H9 (cell line): ENCODE measurements at regions not wholly inside any gene's neighbourhood (a gene's known extent, or its start where the extent isn't known, plus 50 kb on each side); places are given as distances from the start of the nearest gene placed in this dataset.

Source experiments
- DNase-seq: peaks from one replicate; pipeline ENCODE4 v3.0.0-alpha.2; 2017
- H2AFZ ChIP-seq: one replicate; pipeline ENCODE4 v1.6.1; 2013; ENCODE audit warnings: mild to moderate bottlenecking, low read length, control low read depth, moderate library complexity
- H2AK5ac ChIP-seq: 2 replicates; pipeline ENCODE4 v1.6.1; 2013; ENCODE audit warnings: low read length, control low read depth, mixed read lengths; ENCODE audit not compliant: insufficient read length
- H2BK120ac ChIP-seq: one replicate; pipeline ENCODE4 v1.6.1; 2013; ENCODE audit warnings: low read depth, mild to moderate bottlenecking, low read length, control low read depth, inconsistent platforms; ENCODE audit not compliant: poor library complexity, severe bottlenecking
- H2BK12ac ChIP-seq: 2 replicates; pipeline ENCODE4 v1.6.1; 2013; ENCODE audit warnings: low read length, control low read depth, mixed read lengths, low read depth; ENCODE audit not compliant: insufficient read length
- H2BK15ac ChIP-seq: 2 replicates; pipeline ENCODE4 v1.6.1; 2013; ENCODE audit warnings: low read depth, low read length, control low read depth
- H2BK20ac ChIP-seq: one replicate; pipeline ENCODE4 v1.6.1; 2013; ENCODE audit warnings: low read depth, mild to moderate bottlenecking, low read length, control low read depth, inconsistent platforms; ENCODE audit not compliant: poor library complexity, severe bottlenecking
- H2BK5ac ChIP-seq: 2 replicates; pipeline ENCODE4 v1.6.1; 2013; ENCODE audit warnings: low read length, control low read depth, mixed read lengths; ENCODE audit not compliant: insufficient read length
- H3K14ac ChIP-seq: 2 replicates; pipeline ENCODE4 v1.6.1; 2013; ENCODE audit warnings: low read length, control low read depth; ENCODE audit not compliant: insufficient read depth
- H3K18ac ChIP-seq: 2 replicates; pipeline ENCODE4 v1.6.1; 2013; ENCODE audit warnings: low read depth, mild to moderate bottlenecking, mixed read lengths, low read length, control low read depth; ENCODE audit not compliant: insufficient read length
- H3K23ac ChIP-seq: 2 replicates; pipeline ENCODE4 v1.6.1; 2013; ENCODE audit warnings: low read length, control low read depth, mixed read lengths, low read depth; ENCODE audit not compliant: insufficient read length
- H3K23me2 ChIP-seq: 2 replicates; pipeline ENCODE4 v1.6.1; 2013; ENCODE audit warnings: low read depth, mild to moderate bottlenecking, mixed read lengths, low read length, control low read depth; ENCODE audit not compliant: insufficient read length, poor library complexity, severe bottlenecking
- H3K27ac ChIP-seq: 2 replicates; pipeline ENCODE4 v1.5.1; 2013; ENCODE audit warnings: low read length, control low read depth, mixed read lengths, low read depth; ENCODE audit not compliant: insufficient read length
- H3K27me3 ChIP-seq: 2 replicates; pipeline ENCODE4 v1.6.1; 2013; ENCODE audit warnings: low read length, control low read depth, inconsistent platforms; ENCODE audit not compliant: insufficient read depth
- H3K4ac ChIP-seq: 2 replicates; pipeline ENCODE4 v1.6.1; 2013; ENCODE audit warnings: low read depth, mild to moderate bottlenecking, control low read depth, inconsistent platforms, low read length, moderate library complexity
- H3K4me1 ChIP-seq: 2 replicates; pipeline ENCODE4 v1.6.1; 2013; ENCODE audit warnings: low read length, control low read depth, inconsistent platforms; ENCODE audit not compliant: insufficient read depth
- H3K4me2 ChIP-seq: 2 replicates; pipeline ENCODE4 v1.6.1; 2013; ENCODE audit warnings: low read length, control low read depth, mixed read lengths; ENCODE audit not compliant: insufficient read length, insufficient read depth
- H3K56ac ChIP-seq: 2 replicates; pipeline ENCODE4 v1.6.1; 2013; ENCODE audit warnings: low read depth, mild to moderate bottlenecking, mixed read lengths, low read length, control low read depth; ENCODE audit not compliant: insufficient read length
- H3K79me1 ChIP-seq: 2 replicates; pipeline ENCODE4 v1.6.1; 2013; ENCODE audit warnings: low read depth, mild to moderate bottlenecking, moderate library complexity, low read length, control low read depth, inconsistent platforms; ENCODE audit not compliant: insufficient read depth, poor library complexity, severe bottlenecking
- H3K79me2 ChIP-seq: 2 replicates; pipeline ENCODE4 v1.6.1; 2013; ENCODE audit warnings: low read length, control low read depth, inconsistent platforms; ENCODE audit not compliant: insufficient read depth
- H3K9ac ChIP-seq: 2 replicates; pipeline ENCODE4 v1.6.1; 2013; ENCODE audit warnings: low read length, control low read depth, mixed read lengths; ENCODE audit not compliant: insufficient read length; ENCODE audit errors: extremely low read depth
- H3K9me3 ChIP-seq: one replicate; pipeline ENCODE4 v1.6.1; 2013; ENCODE audit warnings: low read depth, low read length, inconsistent platforms; ENCODE audit not compliant: control insufficient read depth
- H3T11ph ChIP-seq: one replicate; pipeline ENCODE4 v1.6.1; 2013; ENCODE audit warnings: mild to moderate bottlenecking, low read length, control low read depth, inconsistent platforms
- H4K20me1 ChIP-seq: one replicate; pipeline ENCODE4 v1.6.1; 2013; ENCODE audit not compliant: control insufficient read depth, insufficient read length, insufficient read depth
- H4K5ac ChIP-seq: 2 replicates; pipeline ENCODE4 v1.6.1; 2013; ENCODE audit warnings: low read depth, mild to moderate bottlenecking, mixed read lengths, low read length, control low read depth; ENCODE audit not compliant: insufficient read length
- H4K8ac ChIP-seq: replicated peaks from 2 replicates; pipeline ENCODE4 v1.6.1; 2013; ENCODE audit warnings: low read length, control low read depth, mixed read lengths, low read depth; ENCODE audit not compliant: insufficient read length
- H4K91ac ChIP-seq: 2 replicates; pipeline ENCODE4 v1.6.1; 2013; ENCODE audit warnings: low read depth, mild to moderate bottlenecking, moderate library complexity, mixed read lengths, low read length, control low read depth; ENCODE audit not compliant: insufficient read length
- H3K27ac Mint-ChIP-seq, 3 experiments: 2 replicates in 2 of 3; 3 replicates in 1 of 3; pipeline ENCODE4 v1.8.0; 2020 to 2021; ENCODE audit warnings: mixed read lengths in 3 of 3, mild to moderate bottlenecking in 1 of 3, moderate library complexity in 1 of 3
- H3K27me3 Mint-ChIP-seq: 2 replicates; pipeline ENCODE4 v1.8.0; 2021; ENCODE audit warnings: low read depth, mild to moderate bottlenecking, moderate library complexity, mixed read lengths
- H3K36me3 Mint-ChIP-seq, 3 experiments: 2 replicates in 2 of 3; 3 replicates in 1 of 3; pipeline ENCODE4 v1.8.0; 2020 to 2021; ENCODE audit warnings: low read depth in 3 of 3, mixed read lengths in 3 of 3; ENCODE audit not compliant: insufficient read depth in 1 of 3
- H3K4me1 Mint-ChIP-seq, 2 experiments: 2 replicates each; pipeline ENCODE4 v1.8.0; 2020; ENCODE audit warnings: mixed read lengths in 2 of 2
- H3K4me3 Mint-ChIP-seq, 2 experiments: 2 replicates in 1 of 2; 3 replicates in 1 of 2; pipeline ENCODE4 v1.8.0; 2020 to 2021; ENCODE audit warnings: mild to moderate bottlenecking in 2 of 2, mixed read lengths in 2 of 2, moderate library complexity in 1 of 2
- H3K9me3 Mint-ChIP-seq, 2 experiments: 2 replicates in 1 of 2; 3 replicates in 1 of 2; pipeline ENCODE4 v1.8.0; 2020; ENCODE audit warnings: mild to moderate bottlenecking in 2 of 2, mixed read lengths in 2 of 2, moderate library complexity in 1 of 2
- WGBS: extraction: QIAGEN DNeasy Blood & Tissue Kit; methylation state at CpG from one replicate; pipeline ENCODE4 v1.1.7; 2013; ENCODE audit warnings: missing lambda C conversion rate, low lambda C conversion rate, mixed read lengths; ENCODE audit not compliant: insufficient read length; ENCODE audit errors: extremely low coverage; 5-methylcytosine and 5-hydroxymethylcytosine counted together
- TF ChIP-seq, protein P1 (sequence below): fragments of 200-600 bp; sonication (generic); conservative IDR thresholded peaks from 3 replicates; pipeline ENCODE4 v1.8.0; 2021; ENCODE audit warnings: antibody characterized with exemption, mild to moderate bottlenecking

DNA sequence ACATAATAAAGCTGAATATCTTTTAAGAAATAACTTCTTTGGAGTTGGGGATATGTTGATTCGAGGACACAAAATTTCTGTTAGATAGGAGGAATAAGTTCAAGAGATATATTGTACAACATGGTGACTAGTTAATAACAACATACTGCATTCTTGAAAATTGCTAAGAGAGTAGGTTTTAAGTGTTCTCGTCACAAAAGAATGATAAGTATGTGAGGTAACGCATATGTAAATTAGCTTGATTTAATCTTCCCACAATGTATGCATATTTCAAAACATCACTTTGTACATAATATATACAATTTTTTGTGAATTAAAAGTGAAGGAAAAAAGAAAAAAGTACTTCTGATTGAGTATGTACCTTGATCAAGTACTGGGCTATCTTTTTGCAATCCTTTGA, 428.0 kb upstream of the TRPC7 start:
- H4K20me1 ChIP-seq, result no peaks in the 10 kb centered on the region
- Mint-ChIP-seq H3K36me3 (peaks cover 6 to 13% (median 9%) of the 10 kb centered on the region in 3 experiments; a peak in 6 of 7 replicates), H3K9me3 (peaks cover 9 to 14% of the 10 kb centered on the region in 2 experiments), H3K27ac (no peak overlapping the region), H3K4me1 (peaks cover 3 to 8% of the 10 kb centered on the region in 2 experiments; a peak in 2 of 4 replicates), H3K4me3 (no peak overlapping the region), H3K27me3 (peaks cover 1% of the 10 kb centered on the region)
- no peaks in the 10 kb centered on the region for H3K9me3 ChIP-seq
- H3K14ac ChIP-seq, result no peak overlapping the region
- no peak overlapping the region for H4K91ac ChIP-seq
- H2BK15ac ChIP-seq, result no peak overlapping the region
- H3K27ac ChIP-seq, result no peak overlapping the region
- no CpG with 5 or more reads among the region's 3 CpGs for WGBS
- H2AFZ ChIP-seq, result no peak overlapping the region
- no peak overlapping the region for H2BK120ac ChIP-seq
- H3K27me3 ChIP-seq, result no peaks in the 10 kb centered on the region
- no peak overlapping the region for H2AK5ac ChIP-seq
- no peak overlapping the region for H3K56ac ChIP-seq
- TF ChIP-seq, protein P1, sequence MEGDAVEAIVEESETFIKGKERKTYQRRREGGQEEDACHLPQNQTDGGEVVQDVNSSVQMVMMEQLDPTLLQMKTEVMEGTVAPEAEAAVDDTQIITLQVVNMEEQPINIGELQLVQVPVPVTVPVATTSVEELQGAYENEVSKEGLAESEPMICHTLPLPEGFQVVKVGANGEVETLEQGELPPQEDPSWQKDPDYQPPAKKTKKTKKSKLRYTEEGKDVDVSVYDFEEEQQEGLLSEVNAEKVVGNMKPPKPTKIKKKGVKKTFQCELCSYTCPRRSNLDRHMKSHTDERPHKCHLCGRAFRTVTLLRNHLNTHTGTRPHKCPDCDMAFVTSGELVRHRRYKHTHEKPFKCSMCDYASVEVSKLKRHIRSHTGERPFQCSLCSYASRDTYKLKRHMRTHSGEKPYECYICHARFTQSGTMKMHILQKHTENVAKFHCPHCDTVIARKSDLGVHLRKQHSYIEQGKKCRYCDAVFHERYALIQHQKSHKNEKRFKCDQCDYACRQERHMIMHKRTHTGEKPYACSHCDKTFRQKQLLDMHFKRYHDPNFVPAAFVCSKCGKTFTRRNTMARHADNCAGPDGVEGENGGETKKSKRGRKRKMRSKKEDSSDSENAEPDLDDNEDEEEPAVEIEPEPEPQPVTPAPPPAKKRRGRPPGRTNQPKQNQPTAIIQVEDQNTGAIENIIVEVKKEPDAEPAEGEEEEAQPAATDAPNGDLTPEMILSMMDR, result no peak
- H4K8ac ChIP-seq, result no peak overlapping the region
- DNase-seq, result no peak
- H3K9ac ChIP-seq, result no peak overlapping the region
- no peak overlapping the region for H3K23ac ChIP-seq
- H3K79me1 ChIP-seq, result no peaks in the 10 kb centered on the region
- no peak overlapping the region for H2BK5ac ChIP-seq
- no peaks in the 10 kb centered on the region for H3K23me2 ChIP-seq
- H3K4ac ChIP-seq, result no peak overlapping the region
- H2BK12ac ChIP-seq, result no peak overlapping the region
- peak overlapping the region; percentile 75 for H2BK20ac ChIP-seq
- H3K4me2 ChIP-seq, result no peak overlapping the region
- no peaks in the 10 kb centered on the region for H3K4me1 ChIP-seq
- H4K5ac ChIP-seq, result no peak overlapping the region
- H3K18ac ChIP-seq, result no peak overlapping the region
- H3K79me2 ChIP-seq, result peaks cover 2% of the 10 kb centered on the region; the same call in 1 of the 2 replicates
- H3T11ph ChIP-seq, result no peak overlapping the region
